Sigmoid colon (tissue), 4 donors: ENCODE measurements at regions not wholly inside any gene's neighbourhood (a gene's known extent, or its start where the extent isn't known, plus 50 kb on each side); places are given as distances from the start of the nearest gene placed in this dataset.

Experiments used
- CTCF ChIP-seq, 4 experiments: fragments of 450-650 bp in 3 of 4; fragments of 200-600 bp in 1 of 4; IDR thresholded peaks; one replicate each; pipeline ENCODE4 v1.5.1; 2016 to 2019; ENCODE audit warnings: antibody characterized with exemption in 4 of 4, mild to moderate bottlenecking in 3 of 4, moderate library complexity in 2 of 4
- EP300 ChIP-seq, 4 donors: sonication (generic); formaldehyde crosslinking; IDR thresholded peaks; one replicate each; pipeline ENCODE4 v1.6.1; 2017; ENCODE audit warnings: antibody characterized with exemption in 4 of 4
- POLR2A ChIP-seq, 2 donors: fragments of 450-650 bp; IDR thresholded peaks; one replicate each; pipeline ENCODE4 v1.6.1; 2016; ENCODE audit warnings: antibody characterized with exemption in 2 of 2, mild to moderate bottlenecking in 2 of 2, moderate library complexity in 2 of 2
- POLR2AphosphoS5 ChIP-seq, 4 donors: sonication (generic); formaldehyde crosslinking; IDR thresholded peaks; one replicate each; pipeline ENCODE4 v1.6.1; 2017; ENCODE audit warnings: antibody characterized with exemption in 4 of 4

GRCh38 chr18:24632158-24632988 lies 171.9 kb downstream of the HRH4 start:
- TF ChIP-seq POLR2A (IDR thresholded peaks at IDR 0.05) (no peak), CTCF (IDR thresholded peaks at IDR 0.05) (no peak), POLR2AphosphoS5 (IDR thresholded peaks at IDR 0.05) (no peak), EP300 (IDR thresholded peaks at IDR 0.05) (no peak)
